ENCODE measurements at regions not wholly inside any gene's neighbourhood (a gene's known extent, or its start where the extent isn't known, plus 50 kb on each side); places are given as distances from the start of the nearest gene placed in this dataset.

DNA sequence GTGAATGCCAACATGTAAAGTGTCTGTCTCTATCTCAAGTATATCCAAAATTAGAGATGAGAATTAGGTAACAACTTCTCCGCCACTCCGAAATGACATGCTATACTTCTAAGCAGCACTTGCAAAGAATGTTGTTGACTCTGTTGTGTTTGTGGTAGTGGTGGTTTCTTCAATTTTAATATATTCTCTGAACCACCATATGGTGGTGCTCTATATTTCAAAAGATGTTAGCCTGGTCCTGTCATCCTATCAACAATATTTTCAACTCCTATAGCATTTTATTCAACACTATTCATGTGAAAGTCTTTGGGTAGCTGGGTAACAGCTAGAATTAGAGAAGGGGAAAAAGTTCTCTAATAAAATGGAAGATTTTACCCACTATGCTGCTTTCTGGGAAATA, 1622.8 kb upstream of the IGFBP7 start:
- no peak for DNase-seq

GRCh38 chr4:58723954-58724353, 1613.8 kb upstream of the IGFBP7 start:
- intact Hi-C loops (cut with micrococcal nuclease): no loop called here
- ATAC-seq: no peak
- no peak for DNase-seq

More for the DNA sequence above, 1622.8 kb upstream of the IGFBP7 start:
- intact Hi-C loops (cut with micrococcal nuclease): no loop called here
- ATAC-seq: no peak

DNA sequence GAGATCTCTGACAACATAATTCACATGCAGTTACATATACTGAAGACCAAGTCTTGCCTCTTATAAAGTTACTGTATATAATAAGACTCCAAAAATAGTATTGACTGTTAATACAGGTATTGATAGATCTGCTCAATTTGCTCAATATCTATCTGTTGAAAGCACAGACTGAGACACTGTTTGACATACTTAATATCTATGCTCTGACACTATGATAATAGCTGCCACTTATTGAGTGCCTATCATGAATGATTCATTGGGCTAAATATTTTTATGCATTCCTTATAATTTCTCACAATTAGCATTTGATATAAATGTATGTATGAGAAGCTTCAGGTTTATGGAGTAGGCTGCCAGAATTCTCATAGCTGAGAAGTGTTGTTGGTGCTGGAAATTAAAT, 1600.9 kb upstream of the IGFBP7 start:
- intact Hi-C loops (cut with micrococcal nuclease): no loop called here
- no peak for DNase-seq
- ATAC-seq: no peak

DNA sequence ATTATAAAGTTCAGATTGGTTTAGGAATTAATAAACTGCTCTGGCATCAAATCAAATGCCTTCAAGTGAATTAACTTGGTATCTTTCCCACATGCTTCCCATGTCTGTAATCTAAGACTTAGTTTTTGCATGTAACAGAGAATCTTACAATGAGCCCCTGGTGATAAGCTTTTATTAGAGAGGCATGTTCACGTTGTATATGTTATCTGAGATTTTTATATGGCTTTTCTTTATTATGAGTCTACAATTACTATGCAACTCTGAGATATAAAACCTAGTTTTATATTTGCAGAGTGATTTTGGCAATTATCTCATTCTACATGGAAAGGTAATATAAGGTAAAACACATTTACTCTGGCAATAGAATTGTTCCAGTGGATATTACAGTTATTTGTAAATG, 1578.4 kb upstream of the IGFBP7 start:
- no peak for ATAC-seq

DNA sequence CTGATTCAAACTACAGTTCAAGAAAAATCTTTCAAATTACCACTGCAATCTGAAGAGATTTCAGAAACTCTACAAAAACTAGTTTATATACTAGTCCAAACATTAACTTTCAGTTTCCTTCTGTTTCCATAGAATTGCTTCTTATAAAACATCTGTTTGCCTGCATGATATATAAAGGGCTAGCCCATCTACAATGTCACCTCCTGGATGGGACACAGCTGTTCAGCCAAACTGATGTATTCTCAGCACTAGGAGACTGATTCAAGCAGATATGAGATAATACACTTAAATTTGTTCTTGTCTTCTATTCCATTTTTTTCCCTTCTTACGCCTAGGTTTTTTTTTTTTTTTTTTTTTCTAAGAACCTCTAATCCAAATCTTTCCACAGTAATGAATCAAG, 1569.7 kb upstream of the IGFBP7 start:
- intact Hi-C loops (cut with micrococcal nuclease): no loop called here
- no peak for DNase-seq
- no peak for ATAC-seq

More for the DNA sequence above, 1578.4 kb upstream of the IGFBP7 start:
- DNase-seq: no peak
- intact Hi-C loops (cut with micrococcal nuclease): no loop called here

- intact Hi-C loops (cut with micrococcal nuclease): no loop called here
- DNase-seq (no peak), ATAC-seq (no peak)
These were observed 1568.9 kb upstream of the IGFBP7 start for GRCh38 chr4:58679051-58679450.

DNA sequence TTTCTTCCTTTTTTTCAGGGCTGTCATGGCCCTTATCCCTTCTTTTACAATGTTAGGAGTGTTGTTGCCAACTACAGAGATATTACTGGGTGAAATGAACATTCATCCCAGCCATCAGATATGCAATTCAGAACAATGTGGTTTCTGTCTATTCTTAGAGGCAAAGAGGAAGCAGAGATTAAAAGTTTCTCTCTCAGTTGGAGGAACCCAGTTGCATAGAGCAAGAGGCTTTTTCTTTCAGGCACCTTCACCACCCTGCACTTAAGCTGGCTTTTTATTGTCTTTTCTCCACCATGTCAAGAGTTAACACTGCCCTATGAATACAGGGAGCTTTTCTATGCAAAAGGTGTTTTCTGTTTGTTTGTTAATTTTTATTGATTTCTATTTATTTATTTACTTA, 1559.6 kb upstream of the IGFBP7 start:
- intact Hi-C loops (cut with micrococcal nuclease): no loop called here
- no peak for ATAC-seq

GRCh38 chr4:58665649-58666048, 1555.5 kb upstream of the IGFBP7 start:
- ATAC-seq: no peak
- intact Hi-C loops (cut with micrococcal nuclease): no loop called here
- DNase-seq: no peak

More for the DNA sequence above, 1559.6 kb upstream of the IGFBP7 start:
- DNase-seq: no peak

DNA sequence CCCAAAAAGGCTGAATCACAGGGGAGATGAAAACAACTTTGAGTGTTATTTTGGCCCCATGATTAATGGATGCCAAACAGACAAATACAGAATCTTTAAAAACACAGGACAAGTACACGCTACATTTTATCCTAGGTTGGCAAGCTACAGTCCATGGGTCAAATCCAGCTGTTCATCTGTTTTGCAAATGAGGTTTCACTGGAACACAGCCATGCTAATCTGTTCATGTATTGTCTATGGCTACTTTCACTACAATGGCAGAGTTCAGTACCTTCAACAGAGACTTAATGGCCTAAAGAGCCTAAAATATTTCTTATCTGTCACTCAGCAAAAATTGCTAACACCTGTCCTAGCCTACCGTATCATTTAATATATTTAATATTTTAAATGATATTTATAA, 1548.5 kb upstream of the IGFBP7 start:
- ATAC-seq (no peak), DNase-seq (no peak)
- intact Hi-C loops (cut with micrococcal nuclease): no loop called here

DNA sequence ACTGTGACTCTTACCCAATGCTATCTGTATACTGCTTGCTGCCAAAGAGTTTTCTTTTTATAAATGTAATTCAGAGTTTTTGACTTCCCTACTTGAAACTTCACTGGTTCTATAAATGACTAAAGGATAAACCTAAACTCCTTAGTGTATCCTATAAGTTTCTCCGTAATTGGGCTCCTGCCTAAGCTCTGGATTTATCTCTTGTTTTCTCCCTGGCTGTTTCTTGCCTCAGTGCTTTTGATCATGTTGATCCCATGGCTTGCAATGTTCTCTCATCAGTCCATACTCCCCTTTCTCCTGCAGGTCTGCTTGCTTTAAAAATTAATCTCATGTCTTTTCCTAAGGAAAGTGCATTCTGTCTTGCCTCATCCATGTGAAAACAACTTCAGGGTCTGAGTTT, 1543.1 kb upstream of the IGFBP7 start:
- no peak for ATAC-seq
- intact Hi-C loops (cut with micrococcal nuclease): no loop called here
- DNase-seq: no peak

- ATAC-seq (no peak), DNase-seq (no peak)
- intact Hi-C loops (cut with micrococcal nuclease): no loop called here
These were observed 1539.0 kb upstream of the IGFBP7 start for GRCh38 chr4:58649226-58649625.

- intact Hi-C loops (cut with micrococcal nuclease): no loop called here
- ATAC-seq (no peak), DNase-seq (no peak)
These were observed 1535.9 kb upstream of the IGFBP7 start for GRCh38 chr4:58646126-58646525.

- intact Hi-C loops (cut with micrococcal nuclease): no loop called here
- ATAC-seq (no peak), DNase-seq (no peak)
These were observed 1534.4 kb upstream of the IGFBP7 start for GRCh38 chr4:58644549-58644948.

GRCh38 chr4:58636381-58636780, 1526.2 kb upstream of the IGFBP7 start:
- DNase-seq: no peak
- intact Hi-C loops (cut with micrococcal nuclease): no loop called here
- no peak for ATAC-seq

DNA sequence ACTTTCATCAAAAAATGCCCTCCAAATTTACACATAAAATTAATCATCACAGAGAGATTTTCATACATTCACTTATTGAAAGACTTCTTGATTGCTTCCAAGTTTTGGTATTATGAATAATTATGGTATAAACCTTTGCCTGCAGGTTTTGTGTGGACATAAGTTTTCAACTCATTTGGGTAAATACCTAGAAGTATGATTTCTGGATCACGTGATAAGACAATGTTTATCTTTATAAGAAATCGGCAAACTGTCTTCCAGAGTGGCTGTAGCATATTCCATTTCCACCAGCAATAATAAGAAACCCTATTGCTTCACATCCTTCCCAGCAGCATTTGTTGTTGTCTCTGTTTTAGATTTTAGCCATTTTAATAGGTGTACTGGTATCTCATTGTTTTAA, 1507.0 kb upstream of the IGFBP7 start:
- no peak for DNase-seq
- no peak for ATAC-seq
- intact Hi-C loops (cut with micrococcal nuclease): no loop called here

DNA sequence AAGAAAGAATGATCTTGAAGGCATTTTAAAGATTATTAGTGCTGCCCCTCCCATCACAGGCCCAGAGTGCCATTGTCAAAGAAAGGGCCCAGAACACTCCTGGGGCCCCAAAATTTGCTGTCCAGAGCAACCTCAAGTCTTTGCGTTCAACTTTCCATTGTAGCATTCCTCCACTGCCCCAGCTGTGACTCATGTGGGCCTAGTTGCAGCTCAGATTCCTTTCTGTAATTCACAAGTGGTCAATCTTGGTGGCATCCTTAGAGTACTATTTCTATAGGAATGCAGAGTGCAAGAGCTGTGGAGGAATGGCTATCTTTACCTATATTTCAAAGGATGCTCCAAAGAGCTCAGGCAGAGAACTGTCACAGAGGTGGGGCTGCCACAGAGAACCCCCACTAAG, 1500.8 kb upstream of the IGFBP7 start:
- intact Hi-C loops (cut with micrococcal nuclease): no loop called here
- ATAC-seq (no peak), DNase-seq (no peak)

DNA sequence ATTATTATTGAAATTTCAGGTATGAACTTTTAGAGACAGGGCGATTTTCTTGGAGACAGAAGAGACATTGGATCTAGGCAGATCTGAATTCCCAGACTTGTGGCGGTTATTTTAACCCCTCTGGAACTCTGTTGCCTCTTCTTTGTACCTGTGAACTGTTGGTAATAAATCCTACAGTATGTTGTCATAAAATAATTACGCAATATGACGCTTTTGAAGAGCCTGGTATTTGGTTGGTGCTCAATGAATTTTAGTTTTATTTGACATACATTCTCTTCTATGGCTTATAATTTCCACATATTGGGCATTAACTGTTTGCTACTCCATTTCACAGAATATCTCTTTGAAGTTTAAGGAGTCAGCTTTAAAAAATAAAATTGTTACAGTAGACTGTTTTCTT, 1496.1 kb upstream of the IGFBP7 start:
- DNase-seq (no peak), ATAC-seq (no peak)
- intact Hi-C loops (cut with micrococcal nuclease): no loop called here

- intact Hi-C loops (cut with micrococcal nuclease): no loop called here
- no peak for DNase-seq
- ATAC-seq: no peak
These were observed 1493.8 kb upstream of the IGFBP7 start for GRCh38 chr4:58603951-58604350.

- ATAC-seq (no peak), DNase-seq (no peak)
- intact Hi-C loops (cut with micrococcal nuclease): no loop called here
These were observed 1492.7 kb upstream of the IGFBP7 start for GRCh38 chr4:58602731-58603359.

- DNase-seq (no peak), ATAC-seq (no peak)
- intact Hi-C loops (cut with micrococcal nuclease): no loop called here
These were observed 1491.8 kb upstream of the IGFBP7 start for GRCh38 chr4:58602022-58602421.

GRCh38 chr4:58600290-58600689, 1490.1 kb upstream of the IGFBP7 start:
- intact Hi-C loops (cut with micrococcal nuclease): no loop called here
- no peak for ATAC-seq
- no peak for DNase-seq

DNA sequence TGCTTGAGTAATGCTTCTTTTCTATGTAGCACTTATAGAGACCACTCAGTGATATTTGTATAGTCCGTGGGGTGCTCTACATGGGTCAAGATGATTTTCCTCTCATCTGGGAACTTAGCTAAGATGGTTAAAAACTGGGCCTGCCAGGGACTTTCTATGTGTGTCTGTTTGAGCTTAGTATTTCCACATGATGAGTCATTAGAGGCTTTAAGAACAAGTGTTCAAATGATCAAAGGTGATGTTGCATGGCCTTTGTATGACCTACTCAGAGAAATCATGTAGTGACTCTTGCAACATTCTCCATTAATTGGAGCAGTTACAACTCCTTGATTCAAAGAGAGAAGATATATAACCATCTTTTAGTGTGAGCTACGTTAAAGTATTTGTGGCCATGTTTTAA, 1480.5 kb upstream of the IGFBP7 start:
- ATAC-seq (no peak), DNase-seq (no peak)
- intact Hi-C loops (cut with micrococcal nuclease): no loop called here

Measured in left ventricle myocardium superior (tissue), 1 donor.